GM18951 (cell line): ENCODE measurements at regions not wholly inside any gene's neighbourhood (a gene's known extent, or its start where the extent isn't known, plus 50 kb on each side); places are given as distances from the start of the nearest gene placed in this dataset.

Experiments used
- POLR2A ChIP-seq: IDR thresholded peaks from 4 replicates; pipeline ENCODE4 v1.6.1; 2011; ENCODE audit warnings: mild to moderate bottlenecking; ENCODE audit not compliant: insufficient read length, insufficient read depth; ENCODE audit errors: extremely low read depth
- in situ Hi-C: fragments of 300-500 bp; cut with MboI; formaldehyde crosslinking; loops from one replicate; pipeline ENCODE4 v1.12.0; 2022; ENCODE audit warnings: low sequenced_read_pairs, mixed read lengths, inconsistent platforms; ENCODE audit not compliant: unreplicated experiment

- no peak for TF ChIP-seq POLR2A
- in situ Hi-C loops, result no loop called here
Observed at GRCh38 chr16:73536931-73537330, 489.0 kb upstream of the ZFHX3 start.

- no peak for TF ChIP-seq POLR2A
- in situ Hi-C loops, result no loop called here
Observed at GRCh38 chr16:73531021-73531420, 483.1 kb upstream of the ZFHX3 start.

- in situ Hi-C loops, result no loop called here
- no peak for TF ChIP-seq POLR2A
Observed at GRCh38 chr16:73530529-73530928, 482.6 kb upstream of the ZFHX3 start.

GRCh38 chr16:73529303-73530012 is 481.5 kb upstream of the ZFHX3 start:
- no peak for TF ChIP-seq POLR2A
- in situ Hi-C loops, result no loop called here

DNA sequence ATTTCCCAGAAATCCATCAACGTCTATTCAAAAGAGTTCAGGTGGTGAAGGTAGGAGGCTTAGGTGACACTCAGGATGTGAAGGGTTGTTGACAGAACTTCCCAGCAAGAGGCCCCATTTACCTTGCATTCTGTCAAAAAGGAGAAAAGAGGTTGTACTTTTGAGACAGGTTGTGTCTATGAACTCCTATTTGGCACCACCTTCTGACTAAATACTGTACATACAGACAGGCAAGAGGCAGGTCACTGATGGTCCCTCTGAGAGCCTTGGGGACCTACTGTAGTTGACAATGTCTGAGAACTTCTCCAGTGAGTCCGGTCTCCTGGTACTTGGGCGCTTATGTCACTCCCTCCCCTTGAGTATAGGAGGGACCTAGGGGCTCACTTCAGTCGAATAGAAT is 479.3 kb upstream of the ZFHX3 start:
- no peak for TF ChIP-seq POLR2A
- in situ Hi-C loops, result no loop called here

- no peak for TF ChIP-seq POLR2A
- in situ Hi-C loops, result no loop called here
Observed at GRCh38 chr16:73526011-73526804, 478.3 kb upstream of the ZFHX3 start.

- TF ChIP-seq POLR2A, result no peak
- in situ Hi-C loops, result no loop called here
Observed at GRCh38 chr16:73523209-73523608, 475.3 kb upstream of the ZFHX3 start.

- no peak for TF ChIP-seq POLR2A
- in situ Hi-C loops, result no loop called here
Observed at GRCh38 chr16:73521499-73521898, 473.6 kb upstream of the ZFHX3 start.

DNA sequence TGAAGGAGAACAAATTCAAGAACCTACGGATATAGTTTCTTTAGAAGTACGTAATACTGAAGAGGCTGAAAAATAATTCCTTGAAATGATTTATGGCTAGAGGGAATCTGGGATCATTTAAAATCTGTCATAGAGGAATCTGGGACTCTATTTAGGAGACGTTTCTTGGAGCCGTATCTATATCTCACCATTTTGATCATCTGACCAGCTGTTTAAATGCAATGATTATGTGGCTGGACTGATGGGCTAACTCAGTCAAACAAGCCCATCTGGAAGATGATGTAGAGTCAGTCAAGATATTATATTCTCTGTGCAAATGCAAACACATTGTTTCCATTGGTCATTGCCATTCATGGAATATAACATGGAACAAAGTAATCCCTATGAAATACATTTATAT is 467.7 kb upstream of the ZFHX3 start:
- TF ChIP-seq POLR2A, result no peak
- in situ Hi-C loops, result no loop called here

- in situ Hi-C loops, result no loop called here
- TF ChIP-seq POLR2A, result no peak
Observed at GRCh38 chr16:73510852-73511251, 462.9 kb upstream of the ZFHX3 start.

DNA sequence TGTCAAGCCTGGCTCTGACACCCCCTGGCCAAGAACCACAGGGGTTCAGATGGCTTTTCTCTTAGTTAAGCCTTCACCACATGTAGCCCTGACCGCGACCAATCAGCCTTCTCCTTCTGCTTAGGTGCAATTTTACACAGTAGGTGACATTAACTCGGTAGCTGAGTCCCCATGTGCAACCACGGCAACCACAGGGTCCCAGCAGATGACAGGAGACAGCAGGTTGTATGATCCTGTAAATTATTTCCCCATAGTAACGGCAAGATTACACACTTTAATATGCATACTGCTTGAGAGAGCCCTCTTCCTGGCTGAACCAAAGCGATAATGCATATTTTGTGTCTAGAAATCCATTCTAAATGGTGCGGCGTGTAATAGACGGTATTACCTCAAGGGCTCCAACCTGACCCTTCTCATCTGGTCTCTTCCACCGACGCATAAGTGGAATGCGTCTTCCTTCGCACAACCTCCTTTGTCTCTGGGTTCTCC is 458.7 kb upstream of the ZFHX3 start:
- in situ Hi-C loops, result no loop called here

GRCh38 chr16:73505577-73505976 is 457.6 kb upstream of the ZFHX3 start:
- no peak for TF ChIP-seq POLR2A
- in situ Hi-C loops, result no loop called here

More for the DNA sequence above, 458.7 kb upstream of the ZFHX3 start:
- TF ChIP-seq POLR2A, result no peak

DNA sequence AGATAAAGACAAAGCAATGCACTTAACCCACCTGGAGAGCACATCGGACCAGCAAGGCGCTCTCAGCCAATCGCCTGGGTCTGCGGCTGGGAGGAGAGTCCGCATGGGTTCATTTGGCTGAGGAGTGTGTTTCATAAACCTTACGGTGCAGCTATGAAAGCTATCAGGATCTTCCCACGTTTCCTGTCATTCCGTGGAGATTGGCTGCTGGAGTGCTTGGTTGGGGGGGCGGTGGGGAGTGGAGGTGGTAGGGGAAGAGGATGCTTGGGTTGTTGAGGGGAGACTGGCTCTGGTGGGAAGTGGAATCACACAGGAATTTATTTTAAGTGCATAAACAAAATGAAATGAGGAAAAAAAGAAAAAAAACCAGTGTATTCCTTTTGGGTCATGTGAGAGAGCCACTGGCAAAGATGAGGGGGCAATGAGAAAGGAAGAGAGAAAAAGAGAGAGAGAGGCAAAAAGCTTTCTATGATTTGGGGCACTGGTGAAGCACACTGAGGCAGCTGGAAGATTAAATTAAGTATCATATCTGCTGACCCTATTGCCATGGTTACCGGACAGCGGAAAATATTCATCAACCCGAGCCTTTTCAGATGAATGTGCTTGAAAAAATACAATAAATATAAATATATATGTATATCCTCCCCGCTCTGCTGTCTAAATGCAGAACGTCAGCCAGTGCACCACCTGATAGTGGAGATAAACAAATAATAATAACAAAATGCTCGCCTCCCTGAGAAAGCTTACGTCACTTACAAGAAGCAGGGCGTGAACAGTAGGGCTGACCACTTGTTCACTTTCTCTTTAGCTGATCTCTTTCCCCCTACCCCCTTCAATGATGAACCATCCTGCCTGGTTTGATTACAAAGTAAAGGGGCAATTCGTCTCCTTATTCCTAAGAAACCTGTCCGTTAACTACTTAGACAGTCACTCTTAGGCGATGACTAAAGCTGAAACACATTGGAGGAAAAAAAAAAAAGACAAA is 457.0 kb upstream of the ZFHX3 start:
- no peak for TF ChIP-seq POLR2A
- in situ Hi-C loops, result no loop called here
